ENCODE measurements at regions not wholly inside any gene's neighbourhood (a gene's known extent, or its start where the extent isn't known, plus 50 kb on each side); places are given as distances from the start of the nearest gene placed in this dataset.

DNA sequence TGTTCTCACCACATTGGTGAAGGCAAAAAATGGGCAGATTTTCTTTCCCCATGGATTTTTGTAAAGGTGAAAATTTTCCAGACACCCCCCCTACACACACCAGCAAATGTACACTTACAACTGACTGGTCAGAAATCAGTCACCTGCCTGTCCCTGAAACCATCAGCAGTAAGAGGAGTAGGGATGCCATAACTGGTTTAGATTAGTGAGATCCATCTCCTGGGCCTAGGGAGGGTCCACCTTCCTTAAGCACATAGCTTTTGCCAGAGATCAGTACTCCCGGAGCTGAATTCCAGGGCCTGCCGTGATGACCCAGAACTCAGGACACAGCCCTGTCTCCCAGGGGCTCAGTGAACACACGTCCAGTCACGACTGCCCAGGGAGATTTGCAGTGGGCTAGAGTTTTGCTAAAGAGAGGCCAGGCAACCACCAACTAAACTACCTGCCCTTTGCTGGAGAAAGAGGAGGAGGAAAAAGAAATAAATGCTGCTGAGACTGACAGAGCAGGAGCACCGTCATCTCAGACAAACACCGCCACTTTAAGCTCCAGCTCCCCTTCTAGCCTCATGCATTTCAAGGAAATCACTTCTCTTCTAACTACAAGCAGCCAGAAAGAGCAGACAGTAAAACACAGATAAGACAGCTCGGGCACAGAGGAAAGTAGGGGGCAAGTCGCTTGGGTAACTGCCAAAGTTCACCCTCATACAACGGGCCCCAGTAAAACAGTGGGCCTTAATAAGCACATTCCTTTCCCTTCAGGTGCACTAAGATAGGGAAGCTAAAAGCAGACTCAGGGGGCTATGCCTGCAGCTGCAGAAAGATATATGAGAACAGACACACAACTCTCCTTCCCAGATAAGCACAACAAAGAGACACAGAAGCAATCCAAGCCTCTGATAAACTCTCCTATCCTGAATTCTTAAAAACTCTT is 82.6 kb upstream of the SPTLC3 start:
- no peaks in the 10 kb centered on the region for H3K27me3 ChIP-seq (ENCODE audit: insufficient read depth, low read length)
- peaks cover 34% of the 10 kb centered on the region for H3K4me1 ChIP-seq (ENCODE audit: insufficient read depth, low read length)
- H2AFZ ChIP-seq (ENCODE audit: low read depth, low read length), result no peak overlapping the region
- no peaks in the 10 kb centered on the region for H3K36me3 ChIP-seq (ENCODE audit: insufficient read depth, low read length)
- no peaks in the 10 kb centered on the region for H3K79me2 ChIP-seq (ENCODE audit: insufficient read depth, low read length)
- H3K4me2 ChIP-seq (ENCODE audit: low read length), result no peak overlapping the region
- no peaks in the 10 kb centered on the region for H4K20me1 ChIP-seq (ENCODE audit: insufficient read depth, low read length)
- Mint-ChIP-seq H3K4me3 (ENCODE audit: unreplicated experiment) (no peak overlapping the region), H3K4me1 (ENCODE audit: low read depth, unreplicated experiment) (peaks cover 51% of the 10 kb centered on the region), H3K27me3 (ENCODE audit: low read depth, unreplicated experiment) (peaks cover 8% of the 10 kb centered on the region), H3K36me3 (ENCODE audit: low read depth, unreplicated experiment) (no peaks in the 10 kb centered on the region), H3K27ac (ENCODE audit: unreplicated experiment) (no peak overlapping the region), H3K9me3 (ENCODE audit: unreplicated experiment) (peaks cover 6% of the 10 kb centered on the region)
- no peak overlapping the region for H3K4me3 ChIP-seq (ENCODE audit: insufficient read depth, low read depth, low read length)
- H3K9ac ChIP-seq (ENCODE audit: low read length), result no peak overlapping the region
- FAIRE-seq, result no peak
- TF ChIP-seq, protein P1, sequence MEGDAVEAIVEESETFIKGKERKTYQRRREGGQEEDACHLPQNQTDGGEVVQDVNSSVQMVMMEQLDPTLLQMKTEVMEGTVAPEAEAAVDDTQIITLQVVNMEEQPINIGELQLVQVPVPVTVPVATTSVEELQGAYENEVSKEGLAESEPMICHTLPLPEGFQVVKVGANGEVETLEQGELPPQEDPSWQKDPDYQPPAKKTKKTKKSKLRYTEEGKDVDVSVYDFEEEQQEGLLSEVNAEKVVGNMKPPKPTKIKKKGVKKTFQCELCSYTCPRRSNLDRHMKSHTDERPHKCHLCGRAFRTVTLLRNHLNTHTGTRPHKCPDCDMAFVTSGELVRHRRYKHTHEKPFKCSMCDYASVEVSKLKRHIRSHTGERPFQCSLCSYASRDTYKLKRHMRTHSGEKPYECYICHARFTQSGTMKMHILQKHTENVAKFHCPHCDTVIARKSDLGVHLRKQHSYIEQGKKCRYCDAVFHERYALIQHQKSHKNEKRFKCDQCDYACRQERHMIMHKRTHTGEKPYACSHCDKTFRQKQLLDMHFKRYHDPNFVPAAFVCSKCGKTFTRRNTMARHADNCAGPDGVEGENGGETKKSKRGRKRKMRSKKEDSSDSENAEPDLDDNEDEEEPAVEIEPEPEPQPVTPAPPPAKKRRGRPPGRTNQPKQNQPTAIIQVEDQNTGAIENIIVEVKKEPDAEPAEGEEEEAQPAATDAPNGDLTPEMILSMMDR (IDR thresholded peaks at IDR 0.05; ENCODE audit: insufficient read depth, low read depth, low read length), result no peak
- TF ChIP-seq EZH2 (IDR thresholded peaks at IDR 0.05; ENCODE audit: insufficient read depth, low read length), result no peak
- no peaks in the 10 kb centered on the region for H3K9me3 ChIP-seq (ENCODE audit: insufficient read depth, low read depth, low read length)
- no peak for DNase-seq (ENCODE audit: low read depth)
- no peak overlapping the region for H3K27ac ChIP-seq (ENCODE audit: low read depth, low read length)

DNA sequence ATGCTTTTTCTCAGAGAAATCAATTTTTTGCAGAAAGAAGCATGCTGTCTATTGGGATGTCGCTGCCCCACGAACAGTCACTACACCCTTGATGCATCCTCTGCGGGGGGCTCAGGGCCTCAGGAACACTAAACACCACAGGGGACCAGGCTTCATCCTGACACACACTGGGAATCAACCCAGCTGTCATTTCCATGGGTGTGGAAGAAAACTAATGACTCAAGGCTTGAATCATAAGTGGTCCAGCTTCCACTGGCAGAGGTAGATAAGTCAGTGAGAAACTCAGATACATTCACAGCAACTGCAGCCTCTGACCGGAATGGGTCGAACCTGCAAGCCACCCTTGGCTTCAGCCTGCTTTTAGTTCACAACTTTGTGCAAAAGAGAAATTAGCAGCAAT is 81.3 kb upstream of the SPTLC3 start:
- Mint-ChIP-seq H3K4me1 (ENCODE audit: low read depth, unreplicated experiment) (peaks cover 53% of the 10 kb centered on the region), H3K4me3 (ENCODE audit: unreplicated experiment) (no peak overlapping the region), H3K27ac (ENCODE audit: unreplicated experiment) (peak overlapping the region; percentile 15), H3K36me3 (ENCODE audit: low read depth, unreplicated experiment) (no peaks in the 10 kb centered on the region), H3K9me3 (ENCODE audit: unreplicated experiment) (no peaks in the 10 kb centered on the region), H3K27me3 (ENCODE audit: low read depth, unreplicated experiment) (peaks cover 6% of the 10 kb centered on the region)
- Histone ChIP-seq H3K4me2 (ENCODE audit: low read length) (peak overlapping the region; percentile 34), H3K27me3 (ENCODE audit: insufficient read depth, low read length) (no peaks in the 10 kb centered on the region), H3K79me2 (ENCODE audit: insufficient read depth, low read length) (no peaks in the 10 kb centered on the region), H3K9me3 (ENCODE audit: insufficient read depth, low read depth, low read length) (no peaks in the 10 kb centered on the region), H3K36me3 (ENCODE audit: insufficient read depth, low read length) (no peaks in the 10 kb centered on the region), H3K4me3 (ENCODE audit: insufficient read depth, low read depth, low read length) (no peak overlapping the region), H4K20me1 (ENCODE audit: insufficient read depth, low read length) (no peaks in the 10 kb centered on the region), H3K9ac (ENCODE audit: low read length) (no peak overlapping the region), H3K4me1 (ENCODE audit: insufficient read depth, low read length) (peaks cover 34% of the 10 kb centered on the region), H3K27ac (ENCODE audit: low read depth, low read length) (peak overlapping the region; percentile 4), H2AFZ (ENCODE audit: low read depth, low read length) (no peak overlapping the region)
- peak; percentile 46 for DNase-seq (ENCODE audit: low read depth)
- no peak for TF ChIP-seq EZH2 (IDR thresholded peaks at IDR 0.05; ENCODE audit: insufficient read depth, low read length)
- TF ChIP-seq, protein P1 (IDR thresholded peaks at IDR 0.05; ENCODE audit: insufficient read depth, low read depth, low read length), result no peak
- FAIRE-seq, result peak; percentile 26

DNA sequence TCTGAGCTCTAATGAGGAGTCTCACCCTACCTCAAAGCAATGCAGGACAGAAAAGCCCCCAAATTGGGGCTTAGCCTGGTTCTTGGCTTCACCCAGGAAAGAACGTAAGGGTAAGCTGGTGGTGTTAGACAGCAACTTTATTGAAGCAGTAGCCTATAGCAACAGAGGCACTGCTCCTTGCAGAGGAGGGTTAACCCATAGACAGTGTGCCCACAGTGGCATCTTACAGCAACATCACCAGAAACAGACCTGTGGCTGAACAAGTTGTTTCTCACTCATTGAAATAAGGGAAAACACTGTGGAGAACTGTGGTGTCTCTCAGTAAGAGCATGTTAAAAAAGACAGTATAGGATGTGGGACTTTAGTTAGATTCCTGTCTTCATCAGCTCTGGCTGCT is 80.4 kb upstream of the SPTLC3 start:
- DNase-seq (ENCODE audit: low read depth) (no peak), FAIRE-seq (no peak)
- Mint-ChIP-seq H3K27me3 (ENCODE audit: low read depth, unreplicated experiment) (peaks cover 3% of the 10 kb centered on the region), H3K36me3 (ENCODE audit: low read depth, unreplicated experiment) (no peaks in the 10 kb centered on the region), H3K9me3 (ENCODE audit: unreplicated experiment) (no peaks in the 10 kb centered on the region), H3K4me3 (ENCODE audit: unreplicated experiment) (no peak overlapping the region), H3K4me1 (ENCODE audit: low read depth, unreplicated experiment) (peaks cover 55% of the 10 kb centered on the region), H3K27ac (ENCODE audit: unreplicated experiment) (peak overlapping the region; percentile 81)
- Histone ChIP-seq H3K9me3 (ENCODE audit: insufficient read depth, low read depth, low read length) (no peaks in the 10 kb centered on the region), H3K9ac (ENCODE audit: low read length) (peak overlapping the region; percentile 11), H4K20me1 (ENCODE audit: insufficient read depth, low read length) (no peaks in the 10 kb centered on the region), H3K4me3 (ENCODE audit: insufficient read depth, low read depth, low read length) (no peak overlapping the region), H3K79me2 (ENCODE audit: insufficient read depth, low read length) (no peaks in the 10 kb centered on the region), H3K4me2 (ENCODE audit: low read length) (peak overlapping the region; percentile 78), H3K4me1 (ENCODE audit: insufficient read depth, low read length) (peaks cover 34% of the 10 kb centered on the region), H2AFZ (ENCODE audit: low read depth, low read length) (no peak overlapping the region), H3K27me3 (ENCODE audit: insufficient read depth, low read length) (no peaks in the 10 kb centered on the region), H3K36me3 (ENCODE audit: insufficient read depth, low read length) (no peaks in the 10 kb centered on the region), H3K27ac (ENCODE audit: low read depth, low read length) (peak overlapping the region; percentile 89)
- TF ChIP-seq, protein P1 (IDR thresholded peaks at IDR 0.05; ENCODE audit: insufficient read depth, low read depth, low read length), result no peak
- no peak for TF ChIP-seq EZH2 (IDR thresholded peaks at IDR 0.05; ENCODE audit: insufficient read depth, low read length)
